A673 (cell line): ENCODE measurements at regions not wholly inside any gene's neighbourhood (a gene's known extent, or its start where the extent isn't known, plus 50 kb on each side); places are given as distances from the start of the nearest gene placed in this dataset.

ENCODE experiments used
- EZH2 ChIP-seq: fragments of 200-600 bp; sonication (generic); IDR thresholded peaks from 2 replicates; pipeline ENCODE4 v1.6.1; 2017; ENCODE audit warnings: borderline replicate concordance, low read depth, mild to moderate bottlenecking, mixed read lengths, antibody characterized with exemption, low read length; ENCODE audit not compliant: poor library complexity, severe bottlenecking
- TF ChIP-seq, protein P1 (sequence below): fragments of 300-800, 200-600 bp; sonication (generic); conservative IDR thresholded peaks from 2 replicates; pipeline ENCODE4 v1.5.1; 2017; ENCODE audit warnings: low read depth, mild to moderate bottlenecking, antibody characterized with exemption, low read length, moderate library complexity, mixed read lengths

DNA sequence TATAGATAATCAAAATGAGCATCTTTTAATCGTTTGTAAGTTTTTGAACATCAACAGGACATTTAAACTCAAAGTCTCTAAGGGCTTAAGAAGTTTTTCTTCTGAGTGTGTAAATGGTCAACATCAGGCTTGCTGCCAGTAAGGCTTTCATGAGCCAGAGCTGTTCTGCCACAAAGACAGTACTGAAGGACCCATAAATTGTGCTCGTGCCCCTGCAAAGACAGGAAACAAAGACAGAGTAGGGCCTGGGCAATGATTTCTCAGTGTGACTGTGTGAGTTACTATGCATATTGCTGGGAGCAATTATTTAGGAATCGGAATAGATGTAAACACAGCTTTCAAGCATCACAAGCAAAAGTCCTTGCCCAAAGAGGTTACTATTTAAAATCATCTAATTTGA, 300.0 kb downstream of the IDS start:
- TF ChIP-seq, protein P1, sequence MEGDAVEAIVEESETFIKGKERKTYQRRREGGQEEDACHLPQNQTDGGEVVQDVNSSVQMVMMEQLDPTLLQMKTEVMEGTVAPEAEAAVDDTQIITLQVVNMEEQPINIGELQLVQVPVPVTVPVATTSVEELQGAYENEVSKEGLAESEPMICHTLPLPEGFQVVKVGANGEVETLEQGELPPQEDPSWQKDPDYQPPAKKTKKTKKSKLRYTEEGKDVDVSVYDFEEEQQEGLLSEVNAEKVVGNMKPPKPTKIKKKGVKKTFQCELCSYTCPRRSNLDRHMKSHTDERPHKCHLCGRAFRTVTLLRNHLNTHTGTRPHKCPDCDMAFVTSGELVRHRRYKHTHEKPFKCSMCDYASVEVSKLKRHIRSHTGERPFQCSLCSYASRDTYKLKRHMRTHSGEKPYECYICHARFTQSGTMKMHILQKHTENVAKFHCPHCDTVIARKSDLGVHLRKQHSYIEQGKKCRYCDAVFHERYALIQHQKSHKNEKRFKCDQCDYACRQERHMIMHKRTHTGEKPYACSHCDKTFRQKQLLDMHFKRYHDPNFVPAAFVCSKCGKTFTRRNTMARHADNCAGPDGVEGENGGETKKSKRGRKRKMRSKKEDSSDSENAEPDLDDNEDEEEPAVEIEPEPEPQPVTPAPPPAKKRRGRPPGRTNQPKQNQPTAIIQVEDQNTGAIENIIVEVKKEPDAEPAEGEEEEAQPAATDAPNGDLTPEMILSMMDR, result no peak
- no peak for TF ChIP-seq EZH2
